Fibroblast of pulmonary artery (primary cell): ENCODE measurements at regions not wholly inside any gene's neighbourhood (a gene's known extent, or its start where the extent isn't known, plus 50 kb on each side); places are given as distances from the start of the nearest gene placed in this dataset.

Experiments
- DNase-seq: peaks from one replicate; pipeline ENCODE4 v3.0.0-alpha.2; 2010; ENCODE audit warnings: low read depth
- H3K4me3 ChIP-seq: replicated peaks from 2 replicates; pipeline ENCODE4 v1.5.1; 2011; ENCODE audit warnings: low read depth, mild to moderate bottlenecking, control low read depth, low read length, moderate library complexity
- CTCF ChIP-seq: IDR thresholded peaks from 2 replicates; pipeline ENCODE4 v1.5.1; 2011; ENCODE audit warnings: mild to moderate bottlenecking, control low read depth, low read length, inconsistent platforms; ENCODE audit errors: missing control alignments

- TF ChIP-seq CTCF = no peak
- no peak for DNase-seq
These were observed 1445.5 kb downstream of the MAT2B start for GRCh38 chr5:164950927-164951326.

DNA sequence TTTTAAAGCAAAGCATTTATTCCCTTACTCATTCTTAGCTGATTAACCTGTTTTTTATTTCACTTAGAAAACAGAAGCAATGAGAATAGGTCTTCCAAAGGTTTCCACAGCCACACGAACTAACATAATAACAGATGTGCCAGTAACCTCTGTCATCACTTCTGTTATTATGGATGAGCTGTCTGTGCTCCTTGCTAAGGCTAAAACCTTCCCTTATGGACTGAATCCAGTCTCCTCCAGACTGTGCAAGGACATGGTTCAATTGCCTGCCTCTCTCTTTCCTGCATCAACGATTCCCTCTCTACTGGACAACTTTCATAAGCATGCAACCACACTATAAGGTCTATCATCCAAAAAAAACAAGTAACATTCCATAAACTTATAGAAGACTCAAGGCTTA is 1446.2 kb downstream of the MAT2B start:
- DNase-seq = no peak
- no peak overlapping the region for H3K4me3 ChIP-seq
- no peak for TF ChIP-seq CTCF

More at GRCh38 chr5:164950927-164951326, 1445.5 kb downstream of the MAT2B start:
- H3K4me3 ChIP-seq = no peak overlapping the region

- TF ChIP-seq CTCF = no peak
- no peak for DNase-seq
- no peak overlapping the region for H3K4me3 ChIP-seq
These were observed 1453.3 kb downstream of the MAT2B start for GRCh38 chr5:164958688-164959087.

DNA sequence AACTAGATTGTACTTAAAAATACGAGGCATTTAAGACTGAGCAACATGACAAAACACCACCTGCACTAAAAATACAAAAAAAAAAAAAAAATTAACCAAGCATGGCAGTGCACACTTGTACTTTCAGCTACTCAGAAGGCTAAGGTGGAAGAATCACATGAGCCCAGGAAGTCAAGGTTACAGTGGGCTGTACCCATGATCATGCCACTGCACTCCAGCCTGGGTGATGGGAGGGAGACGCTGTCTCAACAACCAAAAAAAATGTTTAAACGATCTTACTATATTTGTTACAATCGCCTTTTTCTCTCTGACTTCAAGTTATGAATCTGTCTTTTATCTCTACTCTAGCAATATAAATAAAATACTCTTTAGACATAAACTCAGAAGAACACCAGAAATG is 1454.3 kb downstream of the MAT2B start:
- no peak for DNase-seq
- H3K4me3 ChIP-seq = no peak overlapping the region
- no peak for TF ChIP-seq CTCF

- no peak overlapping the region for H3K4me3 ChIP-seq
- no peak for DNase-seq
- TF ChIP-seq CTCF = no peak
These were observed 1457.0 kb downstream of the MAT2B start for GRCh38 chr5:164962329-164962961.

GRCh38 chr5:164966611-164967010 is 1461.2 kb downstream of the MAT2B start:
- TF ChIP-seq CTCF = no peak
- no peak overlapping the region for H3K4me3 ChIP-seq
- no peak for DNase-seq

GRCh38 chr5:164967354-164967753 is 1461.9 kb downstream of the MAT2B start:
- H3K4me3 ChIP-seq = no peak overlapping the region
- no peak for TF ChIP-seq CTCF
- DNase-seq = no peak
